Ovary (tissue), 7 donors: ENCODE measurements at regions not wholly inside any gene's neighbourhood (a gene's known extent, or its start where the extent isn't known, plus 50 kb on each side); places are given as distances from the start of the nearest gene placed in this dataset.

Experiments
- DNase-seq, 5 donors: peaks; one replicate each; pipeline ENCODE4 v3.0.0-alpha.2; 2019 to 2020
- H3K27ac ChIP-seq, 2 donors: fragments of 200-600 bp; one replicate each; pipeline versions ENCODE4 v1.5.1 to v1.8.0; 2019 to 2022
- H3K27me3 ChIP-seq: fragments of 200-600 bp; one replicate; pipeline ENCODE4 v1.8.0; 2022
- H3K36me3 ChIP-seq: fragments of 200-600 bp; sonication (generic); one replicate; pipeline ENCODE4 v1.5.1; 2019
- H3K4me1 ChIP-seq: one replicate; pipeline ENCODE4 v1.8.1; 2013; ENCODE audit warnings: mild to moderate bottlenecking, moderate library complexity; ENCODE audit not compliant: insufficient read depth
- H3K4me3 ChIP-seq: fragments of 200-600 bp; sonication (generic); one replicate; pipeline ENCODE4 v1.5.1; 2017
- H3K9me3 ChIP-seq, 2 donors: fragments of 200-600 bp in 1 of 2; sonication (generic) in 1 of 2; one replicate each; pipeline versions ENCODE4 v1.5.1 to v1.8.1; 2013 to 2019; ENCODE audit warnings: mild to moderate bottlenecking in 1 of 2, moderate library complexity in 1 of 2
- CTCF ChIP-seq, 3 donors: fragments of 450-650 bp in 2 of 3; fragments of 200-600 bp in 1 of 3; IDR thresholded peaks; one replicate each; pipeline versions ENCODE4 v1.5.1 to v1.8.0; 2016 to 2022; ENCODE audit warnings: antibody characterized with exemption in 3 of 3, mild to moderate bottlenecking in 1 of 3
- EP300 ChIP-seq: sonication (generic); formaldehyde crosslinking; IDR thresholded peaks from one replicate; pipeline ENCODE4 v1.6.1; 2017; ENCODE audit warnings: antibody characterized with exemption
- POLR2A ChIP-seq: fragments of 450-650 bp; IDR thresholded peaks from one replicate; pipeline ENCODE4 v1.6.1; 2017; ENCODE audit warnings: antibody characterized with exemption, mild to moderate bottlenecking, moderate library complexity
- WGBS, 3 donors: extraction: QIAGEN DNeasy Blood & Tissue Kit in 1 of 3; methylation state at CpG; one replicate each; pipeline versions ENCODE4 v1.1.5 to v1.1.7; 2013 to 2017; 5-methylcytosine and 5-hydroxymethylcytosine counted together
- intact Hi-C, 4 donors: fragments of 100-400 bp; cut with DNase I; formaldehyde crosslinking; loops; one replicate each; pipeline versions ENCODE4 v1.11.0 to v1.15.1; 2022 to 2023
- donor health status: DM: no; HTN: no; CAD: no; lungs with moderate emphysema.
- donor health status: DM: no; HTN: no; CAD: no.
- donor health status: Bipolar disorder and iron deficiency.
- donor health status: DM: no; HTN: no; CAD: no.
- donor health status: DM: yes; HTN: yes; CAD: no.

- TF ChIP-seq POLR2A (no peak), CTCF (IDR thresholded peaks at IDR 0.05) (no peak), EP300 (no peak)
- intact Hi-C loops, result no loop called here
- DNase-seq, result no peak
- 14 to 20% (median 18%) methylated on average over 5 of the region's 5 CpGs for WGBS, 3 donors
- Histone ChIP-seq H3K4me1 (no peaks in the 10 kb centered on the region), H3K27ac (no peak overlapping the region), H3K27me3 (no peaks in the 10 kb centered on the region), H3K9me3 (no peaks in the 10 kb centered on the region), H3K4me3 (no peak overlapping the region), H3K36me3 (no peaks in the 10 kb centered on the region)
Observed at GRCh38 chr12:100718187-100718586, 76.4 kb upstream of the ANO4 start.

DNA sequence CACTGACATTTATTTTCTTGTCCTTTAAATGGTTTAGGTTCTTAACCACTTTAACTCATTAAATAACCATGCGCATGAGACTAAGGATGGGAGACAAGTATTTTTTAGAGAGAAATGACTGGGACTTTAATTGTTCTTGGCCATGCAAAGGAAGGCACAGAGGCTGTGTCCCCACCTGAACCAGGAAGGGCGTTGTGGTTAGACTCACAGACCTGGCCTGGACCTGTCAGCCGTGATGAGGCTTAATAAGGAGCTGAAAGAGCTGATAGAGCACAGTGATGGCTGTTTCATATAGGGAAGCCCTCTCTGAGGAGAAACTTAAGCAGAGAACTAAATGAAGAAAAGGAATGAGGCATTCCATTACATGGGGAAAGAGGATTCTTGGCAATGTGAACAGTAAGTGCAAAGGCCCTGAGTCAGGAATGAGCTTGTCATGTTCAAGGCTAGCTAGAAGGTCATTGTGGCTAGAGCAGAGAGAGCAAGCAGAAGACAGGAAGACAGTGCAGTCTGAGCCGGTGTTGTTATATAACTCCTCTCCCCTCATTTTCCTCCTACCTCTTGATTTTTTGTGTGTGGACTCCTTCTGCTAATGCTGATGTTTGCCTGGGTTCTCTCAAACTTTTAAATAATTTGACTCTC is 74.4 kb upstream of the ANO4 start:
- intact Hi-C loops, result loop anchor here in 1 of 4 donors (10.0 kb wide), 1 partner anchor 485 kb away; no protein-coding TSS in a partner anchor
- WGBS, 3 donors, result 86 to 88% (median 87%) methylated on average over 4 of the region's 4 CpGs
- Histone ChIP-seq H3K27me3 (no peaks in the 10 kb centered on the region), H3K4me1 (no peaks in the 10 kb centered on the region), H3K27ac (no peak overlapping the region), H3K4me3 (no peak overlapping the region), H3K36me3 (no peaks in the 10 kb centered on the region), H3K9me3 (no peaks in the 10 kb centered on the region)
- DNase-seq, result no peak
- TF ChIP-seq CTCF (IDR thresholded peaks at IDR 0.05) (no peak), POLR2A (no peak), EP300 (no peak)

DNA sequence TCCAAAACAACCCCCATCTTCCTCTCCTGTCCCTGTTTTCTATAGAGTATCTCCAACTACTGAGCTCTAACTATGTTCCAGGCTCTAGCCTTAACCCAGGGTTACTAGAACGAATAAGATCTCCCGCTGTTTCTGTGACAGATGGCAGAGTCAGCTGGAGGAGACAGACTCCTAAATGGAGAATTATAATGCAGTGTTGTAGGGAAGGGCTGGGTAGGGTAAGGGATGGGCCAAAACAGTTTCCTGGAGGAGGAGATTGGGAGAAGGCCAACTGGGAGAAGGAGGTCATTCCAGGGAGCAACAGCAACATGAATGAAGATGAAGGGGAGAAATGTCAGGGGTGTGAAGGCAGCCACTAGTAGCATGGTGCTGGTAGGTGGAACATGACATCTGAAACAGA is 73.4 kb upstream of the ANO4 start:
- Histone ChIP-seq H3K27me3 (no peaks in the 10 kb centered on the region), H3K4me1 (no peaks in the 10 kb centered on the region), H3K4me3 (no peak overlapping the region), H3K36me3 (no peaks in the 10 kb centered on the region), H3K9me3 (no peaks in the 10 kb centered on the region), H3K27ac (no peak overlapping the region)
- intact Hi-C loops, result loop anchor here in 1 of 4 donors (10.0 kb wide), 1 partner anchor 486 kb away; no protein-coding TSS in a partner anchor
- no peak for DNase-seq
- 82 to 88% (median 87%) methylated on average over 2 of the region's 2 CpGs for WGBS, 3 donors
- TF ChIP-seq POLR2A, result no peak
- TF ChIP-seq EP300, result no peak
- TF ChIP-seq CTCF (IDR thresholded peaks at IDR 0.05), result no peak

DNA sequence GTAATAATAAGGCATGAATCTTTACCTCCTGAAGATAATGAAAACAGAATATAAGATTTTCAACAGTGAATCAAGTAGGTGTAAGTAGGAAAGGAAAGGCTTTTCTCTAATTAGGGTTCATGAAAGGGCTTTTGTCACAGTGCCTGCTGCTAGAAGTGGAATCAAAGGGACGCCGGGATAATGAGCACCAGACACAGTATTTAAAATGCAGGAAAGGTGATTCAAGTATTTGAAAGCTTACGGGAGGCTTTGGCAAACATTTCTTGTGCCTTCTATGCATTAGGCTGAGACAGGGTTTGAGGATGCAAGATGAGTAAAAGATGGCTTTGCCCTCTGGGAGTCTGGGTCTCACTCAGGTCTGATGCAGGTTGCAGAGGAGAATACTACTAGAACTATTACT is 70.5 kb upstream of the ANO4 start:
- intact Hi-C loops, result loop anchor here in 1 of 4 donors (10.0 kb wide), 1 partner anchor 489 kb away; no protein-coding TSS in a partner anchor
- no peak for DNase-seq
- no peaks in the 10 kb centered on the region for H3K9me3 ChIP-seq
- no peaks in the 10 kb centered on the region for H3K4me1 ChIP-seq
- no peaks in the 10 kb centered on the region for H3K27me3 ChIP-seq
- H3K27ac ChIP-seq, result no peak overlapping the region
- 73 to 79% (median 74%) methylated on average over 3 of the region's 3 CpGs for WGBS, 3 donors
- no peak overlapping the region for H3K4me3 ChIP-seq
- H3K36me3 ChIP-seq, result no peaks in the 10 kb centered on the region
- TF ChIP-seq CTCF (IDR thresholded peaks at IDR 0.05), result no peak
- TF ChIP-seq POLR2A, result no peak
- no peak for TF ChIP-seq EP300
